ENCODE measurements at regions not wholly inside any gene's neighbourhood (a gene's known extent, or its start where the extent isn't known, plus 50 kb on each side); places are given as distances from the start of the nearest gene placed in this dataset.

GRCh38 chr1:187862506-187862905 lies 1033.8 kb downstream of the PLA2G4A start:
- no peaks in the 10 kb centered on the region for H3K36me3 Mint-ChIP-seq (ENCODE audit: insufficient read depth)
- no peak for ATAC-seq (replicated peaks)

DNA sequence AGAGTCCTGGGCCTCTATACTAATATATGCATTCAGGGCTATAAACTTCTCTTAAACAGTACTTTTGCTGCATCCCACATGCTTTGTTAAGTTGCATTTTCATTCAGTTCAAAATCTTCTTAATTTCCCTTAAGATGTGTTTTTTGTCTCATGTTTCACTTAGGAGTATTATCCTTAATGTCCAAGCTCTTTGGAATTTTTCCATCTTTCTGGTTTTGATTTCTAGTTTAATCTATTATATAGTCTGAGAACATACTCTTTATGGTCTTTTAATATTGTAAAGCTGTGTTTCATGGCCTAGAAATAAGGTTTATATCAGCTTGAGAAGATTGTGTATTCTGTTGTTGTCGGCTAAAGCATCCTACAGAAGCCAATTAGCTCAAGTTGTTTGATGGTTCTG lies 1041.8 kb downstream of the PLA2G4A start:
- no peak overlapping the region for H3K4me3 Mint-ChIP-seq
- no peaks in the 10 kb centered on the region for H3K36me3 Mint-ChIP-seq (ENCODE audit: insufficient read depth)
- no peak for DNase-seq
- no peaks in the 10 kb centered on the region for H3K27me3 Mint-ChIP-seq
- peaks cover 1 to 28% of the 10 kb centered on the region in 2 donors for H3K9me3 Mint-ChIP-seq
- H3K27ac Mint-ChIP-seq, result no peak overlapping the region
- no peaks in the 10 kb centered on the region for H3K4me1 Mint-ChIP-seq (ENCODE audit: low read depth in 2 of 2)
- ATAC-seq (replicated peaks), result no peak

More at GRCh38 chr1:187862506-187862905, 1033.8 kb downstream of the PLA2G4A start:
- Mint-ChIP-seq H3K27me3 (no peaks in the 10 kb centered on the region), H3K4me3 (no peak overlapping the region), H3K9me3 (peaks cover 4 to 21% of the 10 kb centered on the region in 2 donors), H3K4me1 (ENCODE audit: low read depth in 2 of 2) (no peaks in the 10 kb centered on the region), H3K27ac (no peak overlapping the region)
- no peak for DNase-seq

DNA sequence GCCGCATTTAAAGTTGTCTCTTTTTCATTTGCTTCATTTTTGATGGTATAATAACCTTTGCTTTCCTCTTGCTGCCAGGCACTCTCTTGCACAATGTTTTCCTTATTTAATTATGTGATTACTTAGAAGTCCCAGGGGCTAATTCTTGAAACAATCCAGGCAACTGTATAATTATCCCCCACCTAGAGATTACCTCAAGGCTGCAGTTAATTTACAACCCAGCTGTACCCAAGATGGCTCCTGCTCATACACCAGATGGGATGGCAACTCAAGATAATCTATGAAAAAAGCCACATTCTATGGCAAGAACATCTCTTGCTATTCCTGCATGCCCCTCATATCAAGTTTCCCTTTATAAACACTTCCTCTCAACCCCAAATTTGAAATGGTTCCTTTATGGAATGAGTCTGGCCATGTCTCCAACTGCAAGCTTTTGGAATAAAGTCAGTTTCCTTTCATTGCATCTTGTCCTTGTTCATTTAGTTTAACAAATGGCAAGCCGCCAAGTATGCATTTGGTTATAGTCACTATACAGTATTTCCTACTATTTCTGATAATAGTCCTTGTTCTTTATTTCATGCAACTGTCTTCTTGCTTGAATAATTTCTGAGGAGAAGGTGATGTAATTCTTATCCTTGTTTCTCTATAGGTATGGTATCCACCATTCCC lies 1042.6 kb downstream of the PLA2G4A start:
- no peak for ATAC-seq (replicated peaks)
- Mint-ChIP-seq H3K36me3 (ENCODE audit: insufficient read depth) (no peaks in the 10 kb centered on the region), H3K4me3 (no peak overlapping the region), H3K27ac (no peak overlapping the region), H3K27me3 (no peaks in the 10 kb centered on the region), H3K9me3 (peaks cover 2 to 30% of the 10 kb centered on the region in 2 donors), H3K4me1 (ENCODE audit: low read depth in 2 of 2) (no peaks in the 10 kb centered on the region)
- no peak for DNase-seq

DNA sequence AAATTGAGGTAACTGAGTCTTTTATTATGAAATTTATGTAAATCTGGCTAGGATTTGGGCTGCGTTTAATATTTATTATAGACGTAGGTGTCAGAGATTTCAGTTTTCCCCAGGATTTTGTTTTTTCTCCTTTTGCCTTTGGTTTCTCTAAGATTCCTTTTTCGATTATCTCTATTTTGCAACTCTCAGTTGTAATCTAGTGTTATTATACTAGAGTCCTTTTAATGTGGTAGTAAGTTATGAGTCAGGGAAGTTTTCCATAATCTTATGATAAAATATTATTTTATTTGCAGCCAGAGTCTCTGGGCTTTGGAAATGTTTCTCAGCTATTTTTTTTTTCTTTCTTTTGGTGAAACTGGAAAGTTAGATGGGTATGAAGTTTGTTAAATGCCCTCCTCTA lies 1043.8 kb downstream of the PLA2G4A start:
- H3K36me3 Mint-ChIP-seq (ENCODE audit: insufficient read depth), result no peaks in the 10 kb centered on the region
- no peaks in the 10 kb centered on the region for H3K4me1 Mint-ChIP-seq (ENCODE audit: low read depth in 2 of 2)
- DNase-seq, result no peak
- H3K27ac Mint-ChIP-seq, result no peak overlapping the region
- H3K27me3 Mint-ChIP-seq, result no peaks in the 10 kb centered on the region
- H3K4me3 Mint-ChIP-seq, result no peak overlapping the region
- ATAC-seq (replicated peaks), result no peak
- H3K9me3 Mint-ChIP-seq, result peaks cover 8 to 36% of the 10 kb centered on the region in 2 donors

DNA sequence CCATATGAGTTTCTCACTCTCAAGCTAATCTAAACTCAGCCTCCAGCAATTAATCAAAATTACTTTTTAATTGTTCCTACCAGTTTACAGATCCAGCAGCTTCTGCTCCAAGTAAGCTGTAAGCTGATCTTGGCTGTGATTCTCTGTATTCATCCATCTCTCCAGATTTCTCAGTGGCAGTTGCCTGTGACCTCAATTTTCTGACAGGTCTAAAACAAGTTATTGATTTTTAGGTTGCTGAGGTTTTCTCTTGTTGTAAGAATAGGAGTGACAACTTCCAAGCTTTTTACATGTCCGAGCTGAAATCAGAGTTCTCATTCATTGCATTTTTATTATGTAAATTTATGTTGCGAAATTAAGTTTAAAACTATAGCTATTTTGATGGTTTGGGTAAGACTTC lies 1044.4 kb downstream of the PLA2G4A start:
- ATAC-seq (replicated peaks) (no peak), DNase-seq (no peak)
- no peaks in the 10 kb centered on the region for H3K27me3 Mint-ChIP-seq
- no peaks in the 10 kb centered on the region for H3K4me1 Mint-ChIP-seq (ENCODE audit: low read depth in 2 of 2)
- H3K36me3 Mint-ChIP-seq (ENCODE audit: insufficient read depth), result no peaks in the 10 kb centered on the region
- H3K4me3 Mint-ChIP-seq, result no peak overlapping the region
- H3K27ac Mint-ChIP-seq, result no peak overlapping the region
- H3K9me3 Mint-ChIP-seq, result peaks cover 10 to 31% of the 10 kb centered on the region in 2 donors

DNA sequence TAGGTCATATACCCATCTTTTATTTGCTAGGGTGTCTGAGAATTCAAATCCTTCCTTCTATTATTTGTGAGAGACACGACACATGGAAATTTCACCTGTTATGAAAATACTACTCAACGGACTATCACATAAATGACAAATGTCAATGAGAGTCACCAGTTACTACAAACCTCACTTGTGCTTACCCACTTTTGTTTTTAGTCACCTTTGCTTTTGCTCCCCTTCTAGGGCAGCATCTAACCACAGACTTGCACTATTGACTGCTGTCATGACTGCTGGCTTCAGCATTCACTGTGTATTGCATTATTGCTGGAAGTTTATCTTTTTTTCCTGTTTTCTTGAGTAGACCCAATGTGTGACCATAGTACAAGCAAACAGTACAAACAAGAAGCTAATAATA lies 1048.0 kb downstream of the PLA2G4A start:
- Mint-ChIP-seq H3K4me3 (no peak overlapping the region), H3K27ac (no peak overlapping the region), H3K9me3 (peaks cover 11 to 15% of the 10 kb centered on the region in 2 donors), H3K27me3 (no peaks in the 10 kb centered on the region), H3K36me3 (ENCODE audit: insufficient read depth) (no peaks in the 10 kb centered on the region), H3K4me1 (ENCODE audit: low read depth in 2 of 2) (no peaks in the 10 kb centered on the region)
- DNase-seq (no peak), ATAC-seq (replicated peaks) (no peak)

DNA sequence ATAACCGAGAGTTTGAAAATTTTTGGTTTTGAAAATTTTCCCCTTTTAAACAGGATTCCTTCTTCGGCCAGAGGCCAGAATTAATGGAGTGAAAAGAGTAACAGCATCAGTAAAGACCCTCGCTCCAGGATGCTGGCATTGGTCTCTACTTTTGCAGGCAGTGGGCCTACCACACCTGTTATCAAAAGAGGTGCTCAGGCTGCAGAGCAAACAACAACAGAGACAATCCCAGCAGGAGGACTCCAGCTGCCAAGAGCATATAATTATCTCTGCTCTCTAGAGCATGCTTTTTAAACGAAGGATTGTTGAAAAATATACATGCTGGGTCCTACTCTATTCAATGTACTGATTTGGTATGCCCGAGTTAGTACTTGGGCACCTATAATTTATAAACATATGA lies 1048.5 kb downstream of the PLA2G4A start:
- H3K27me3 Mint-ChIP-seq, result no peaks in the 10 kb centered on the region
- peaks cover 11% of the 10 kb centered on the region in 2 donors for H3K9me3 Mint-ChIP-seq
- no peak for DNase-seq
- no peak overlapping the region for H3K27ac Mint-ChIP-seq
- H3K4me3 Mint-ChIP-seq, result no peak overlapping the region
- no peak for ATAC-seq (replicated peaks)
- no peaks in the 10 kb centered on the region for H3K36me3 Mint-ChIP-seq (ENCODE audit: insufficient read depth)
- no peaks in the 10 kb centered on the region for H3K4me1 Mint-ChIP-seq (ENCODE audit: low read depth in 2 of 2)

DNA sequence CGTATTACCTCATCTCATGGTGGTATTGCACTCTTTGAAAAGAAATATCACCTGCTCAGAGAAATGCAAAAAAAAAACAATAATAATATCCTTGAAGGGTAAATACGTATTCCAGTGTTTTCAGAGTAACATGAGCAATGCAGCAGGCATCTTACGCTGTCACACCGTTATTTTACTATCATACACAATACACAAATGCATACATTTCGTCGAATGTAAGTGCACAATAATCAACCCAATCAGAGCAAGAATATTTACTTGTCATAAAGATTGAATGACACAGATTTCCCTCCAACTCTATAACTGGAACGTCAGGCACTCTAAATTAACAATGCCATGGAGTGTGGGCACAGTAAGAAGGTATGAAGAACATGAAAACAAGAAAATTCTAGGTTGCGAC lies 1050.1 kb downstream of the PLA2G4A start:
- Mint-ChIP-seq H3K36me3 (ENCODE audit: insufficient read depth) (no peaks in the 10 kb centered on the region), H3K27ac (no peak overlapping the region), H3K4me3 (no peak overlapping the region), H3K4me1 (ENCODE audit: low read depth in 2 of 2) (no peaks in the 10 kb centered on the region), H3K9me3 (peaks cover 8 to 11% of the 10 kb centered on the region in 2 donors), H3K27me3 (no peaks in the 10 kb centered on the region)
- no peak for ATAC-seq (replicated peaks)
- DNase-seq, result no peak

DNA sequence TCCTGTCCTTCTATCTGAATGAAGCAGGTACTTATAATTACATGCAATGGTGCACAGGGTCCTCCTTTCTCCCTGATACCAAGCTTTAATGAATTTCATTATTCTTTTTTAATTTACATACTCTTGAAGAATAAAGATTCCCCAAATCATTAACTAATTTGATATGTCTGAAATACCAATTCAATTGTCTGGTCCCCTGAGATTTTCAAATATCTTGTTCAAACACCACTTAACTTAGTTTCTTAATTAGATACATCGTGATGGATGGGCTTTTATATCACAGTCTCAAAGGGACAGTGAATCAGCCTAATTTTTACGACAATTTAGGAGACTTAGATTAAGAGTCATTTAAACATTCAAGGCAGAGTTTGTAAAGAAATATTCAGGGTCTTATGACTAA lies 1054.6 kb downstream of the PLA2G4A start:
- no peaks in the 10 kb centered on the region for H3K9me3 Mint-ChIP-seq
- H3K4me1 Mint-ChIP-seq (ENCODE audit: low read depth in 2 of 2), result no peaks in the 10 kb centered on the region
- H3K4me3 Mint-ChIP-seq, result no peak overlapping the region
- H3K36me3 Mint-ChIP-seq (ENCODE audit: insufficient read depth), result no peaks in the 10 kb centered on the region
- no peaks in the 10 kb centered on the region for H3K27me3 Mint-ChIP-seq
- no peak overlapping the region for H3K27ac Mint-ChIP-seq
- ATAC-seq (replicated peaks) (no peak), DNase-seq (no peak)

DNA sequence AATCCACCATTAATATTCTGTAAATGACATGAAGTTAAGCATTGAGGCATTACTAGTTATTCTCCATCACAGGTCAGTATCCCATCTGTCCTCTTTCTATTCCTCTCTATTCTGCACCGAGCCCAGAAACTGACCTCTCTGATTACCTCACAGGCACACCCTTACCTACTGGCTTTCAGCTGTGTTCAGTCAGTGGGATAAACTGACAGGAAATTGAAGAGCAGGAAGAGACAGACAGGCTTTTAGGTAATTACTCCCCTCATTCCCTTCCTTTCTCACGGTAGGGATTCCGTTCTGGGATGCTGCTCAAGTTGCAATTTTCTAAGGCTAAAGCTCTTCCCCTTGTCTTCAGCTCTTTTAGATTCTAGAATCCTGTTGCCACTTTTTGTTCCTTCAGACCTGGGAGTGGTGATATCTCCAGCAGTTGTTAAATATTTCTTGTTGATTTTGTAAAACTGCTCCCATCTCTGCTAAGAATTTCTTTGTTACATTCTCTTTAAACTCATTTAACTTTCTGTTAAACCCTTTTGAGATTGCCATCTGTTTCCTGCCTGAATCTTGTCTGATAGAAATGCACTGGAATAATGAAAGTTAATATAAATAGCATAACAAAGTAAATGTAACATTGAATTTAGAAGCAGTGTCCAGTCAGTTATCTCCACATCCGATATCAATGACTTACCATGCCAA lies 1063.4 kb downstream of the PLA2G4A start:
- ATAC-seq (replicated peaks), result no peak
- Mint-ChIP-seq H3K27ac (no peak overlapping the region), H3K4me1 (ENCODE audit: low read depth in 2 of 2) (no peaks in the 10 kb centered on the region), H3K36me3 (ENCODE audit: insufficient read depth) (peaks cover 6% of the 10 kb centered on the region), H3K4me3 (no peak overlapping the region), H3K27me3 (no peaks in the 10 kb centered on the region), H3K9me3 (peaks cover 7 to 9% of the 10 kb centered on the region in 2 donors)
- DNase-seq, result no peak

DNA sequence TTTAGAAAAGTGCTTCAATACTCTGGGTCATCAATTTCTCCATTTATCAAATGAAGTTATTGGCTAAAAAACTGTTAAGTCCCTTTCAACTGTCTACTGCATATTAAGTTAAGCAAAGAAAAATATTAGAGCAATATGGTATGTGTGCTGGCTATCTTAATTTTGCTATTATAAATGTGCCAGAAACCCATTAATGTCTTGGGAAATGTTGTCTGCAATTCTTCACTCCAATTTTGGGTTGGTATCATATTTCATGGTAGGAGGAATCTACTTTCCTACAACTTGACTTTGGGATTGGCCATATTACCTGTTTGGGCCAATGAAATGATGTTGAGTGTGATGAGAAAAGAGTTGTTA lies 1063.9 kb downstream of the PLA2G4A start:
- Mint-ChIP-seq H3K4me3 (no peak overlapping the region), H3K9me3 (peaks cover 7 to 9% of the 10 kb centered on the region in 2 donors), H3K27me3 (no peaks in the 10 kb centered on the region), H3K36me3 (ENCODE audit: insufficient read depth) (peaks cover 6% of the 10 kb centered on the region), H3K27ac (no peak overlapping the region), H3K4me1 (ENCODE audit: low read depth in 2 of 2) (no peaks in the 10 kb centered on the region)
- ATAC-seq (replicated peaks) (no peak), DNase-seq (no peak)

DNA sequence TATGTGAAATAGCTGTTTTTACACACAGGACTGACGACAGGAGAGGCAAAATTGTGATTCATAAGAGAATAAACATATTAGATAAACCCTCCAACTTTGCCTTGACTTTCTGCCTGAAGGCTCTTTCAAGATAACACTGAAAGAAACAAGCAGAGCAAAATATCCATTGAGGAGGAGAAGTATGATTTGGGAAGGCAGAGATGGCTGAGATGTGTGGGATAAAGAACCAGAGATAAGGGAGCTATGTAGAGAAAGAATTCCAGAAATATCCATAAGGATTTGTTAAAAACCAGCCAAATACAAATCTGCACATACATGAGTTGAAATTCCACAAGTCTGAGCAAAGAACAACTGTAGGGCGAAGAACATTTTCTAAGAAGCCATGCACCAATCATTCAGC lies 1064.7 kb downstream of the PLA2G4A start:
- no peaks in the 10 kb centered on the region for H3K27me3 Mint-ChIP-seq
- H3K9me3 Mint-ChIP-seq, result peaks cover 7 to 9% of the 10 kb centered on the region in 2 donors
- H3K36me3 Mint-ChIP-seq (ENCODE audit: insufficient read depth), result peaks cover 6% of the 10 kb centered on the region
- no peak overlapping the region for H3K4me3 Mint-ChIP-seq
- H3K4me1 Mint-ChIP-seq (ENCODE audit: low read depth in 2 of 2), result no peaks in the 10 kb centered on the region
- DNase-seq, result no peak
- no peak for ATAC-seq (replicated peaks)
- no peak overlapping the region for H3K27ac Mint-ChIP-seq

DNA sequence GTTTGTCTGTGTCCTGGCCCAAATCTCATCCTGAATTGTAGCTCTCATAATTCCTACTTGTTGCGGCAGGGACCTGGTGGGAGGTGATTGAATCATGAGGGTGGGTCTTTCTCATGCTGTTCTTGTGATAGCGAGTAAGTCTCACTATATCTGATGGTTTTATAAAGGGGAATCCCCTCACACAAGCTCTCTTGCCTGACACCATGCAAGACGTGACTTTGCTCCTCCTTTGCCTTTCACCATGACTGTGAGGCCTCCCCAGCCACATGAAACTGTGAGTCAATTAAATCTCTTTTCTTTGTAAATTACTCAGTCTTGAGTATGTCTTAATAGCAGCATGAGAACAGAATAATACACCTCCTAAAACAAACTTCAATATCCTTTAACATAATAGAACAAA lies 1065.6 kb downstream of the PLA2G4A start:
- Mint-ChIP-seq H3K27me3 (no peaks in the 10 kb centered on the region), H3K36me3 (ENCODE audit: insufficient read depth) (peaks cover 3% of the 10 kb centered on the region), H3K9me3 (peaks cover 7 to 10% of the 10 kb centered on the region in 2 donors), H3K4me1 (ENCODE audit: low read depth in 2 of 2) (no peaks in the 10 kb centered on the region), H3K4me3 (no peak overlapping the region), H3K27ac (no peak overlapping the region)
- ATAC-seq (replicated peaks) (no peak), DNase-seq (no peak)

DNA sequence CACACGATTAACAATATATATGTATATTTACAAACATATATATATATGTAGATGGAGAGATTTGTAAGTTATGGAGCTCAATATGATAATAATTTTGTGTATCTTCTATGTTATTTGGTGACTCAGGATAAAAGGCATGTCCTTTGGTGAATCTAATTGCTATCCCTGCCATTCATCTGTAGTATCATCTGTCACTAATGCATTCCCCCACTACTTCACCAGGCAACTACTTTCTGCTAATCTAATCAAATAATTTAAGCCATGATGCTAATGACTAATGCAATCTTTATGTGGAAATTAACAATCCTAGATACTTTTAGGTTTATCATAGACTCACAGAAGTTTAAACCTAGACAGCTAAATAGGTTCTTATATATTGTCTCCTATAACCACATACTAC lies 1074.5 kb downstream of the PLA2G4A start:
- DNase-seq (no peak), ATAC-seq (replicated peaks) (no peak)
- Mint-ChIP-seq H3K36me3 (ENCODE audit: insufficient read depth) (no peaks in the 10 kb centered on the region), H3K4me3 (no peak overlapping the region), H3K9me3 (peaks cover 4 to 6% of the 10 kb centered on the region in 2 donors), H3K4me1 (ENCODE audit: low read depth in 2 of 2) (no peaks in the 10 kb centered on the region), H3K27me3 (no peaks in the 10 kb centered on the region), H3K27ac (no peak overlapping the region)
